Parathyroid adenoma (tissue), 2 donors: ENCODE measurements at regions not wholly inside any gene's neighbourhood (a gene's known extent, or its start where the extent isn't known, plus 50 kb on each side); places are given as distances from the start of the nearest gene placed in this dataset.

ENCODE experiments used
- H2AFZ ChIP-seq: fragments of 300-600 bp; sonication (generic); one replicate; pipeline ENCODE4 v1.7.0; 2017; ENCODE audit warnings: antibody characterized with exemption, mild to moderate bottlenecking
- H3K27ac ChIP-seq: fragments of 300-600 bp; sonication (generic); one replicate; pipeline ENCODE4 v1.7.0; 2017
- H3K27me3 ChIP-seq: fragments of 300-600 bp; sonication (generic); one replicate; pipeline ENCODE4 v1.7.0; 2017; ENCODE audit warnings: low read length; ENCODE audit not compliant: control insufficient read depth, insufficient read depth
- H3K36me3 ChIP-seq: fragments of 300-600 bp; sonication (generic); one replicate; pipeline ENCODE4 v1.7.0; 2017; ENCODE audit warnings: low read length; ENCODE audit not compliant: control insufficient read depth, insufficient read depth
- H3K4me1 ChIP-seq: fragments of 300-600 bp; sonication (generic); one replicate; pipeline ENCODE4 v1.7.0; 2017; ENCODE audit warnings: control low read depth
- H3K4me2 ChIP-seq: fragments of 300-600 bp; sonication (generic); one replicate; pipeline ENCODE4 v1.7.0; 2017; ENCODE audit warnings: low read length
- H3K4me3 ChIP-seq: fragments of 300-600 bp; sonication (generic); one replicate; pipeline ENCODE4 v1.7.0; 2017; ENCODE audit warnings: low read depth, low read length
- H3K79me2 ChIP-seq: fragments of 300-600 bp; sonication (generic); one replicate; pipeline ENCODE4 v1.7.0; 2017; ENCODE audit warnings: control low read depth
- H3K9ac ChIP-seq: fragments of 300-600 bp; sonication (generic); one replicate; pipeline ENCODE4 v1.7.0; 2017; ENCODE audit warnings: mild to moderate bottlenecking
- H3K9me3 ChIP-seq: fragments of 300-600 bp; sonication (generic); one replicate; pipeline ENCODE4 v1.7.0; 2017; ENCODE audit warnings: low read length; ENCODE audit not compliant: control insufficient read depth
- TF ChIP-seq, protein P1 (sequence below): fragments of 300-600 bp; sonication (generic); IDR thresholded peaks from one replicate; pipeline ENCODE4 v1.7.0; 2017; ENCODE audit warnings: antibody characterized with exemption, mild to moderate bottlenecking
- donor health status: primary hyperparathyroidism.

DNA sequence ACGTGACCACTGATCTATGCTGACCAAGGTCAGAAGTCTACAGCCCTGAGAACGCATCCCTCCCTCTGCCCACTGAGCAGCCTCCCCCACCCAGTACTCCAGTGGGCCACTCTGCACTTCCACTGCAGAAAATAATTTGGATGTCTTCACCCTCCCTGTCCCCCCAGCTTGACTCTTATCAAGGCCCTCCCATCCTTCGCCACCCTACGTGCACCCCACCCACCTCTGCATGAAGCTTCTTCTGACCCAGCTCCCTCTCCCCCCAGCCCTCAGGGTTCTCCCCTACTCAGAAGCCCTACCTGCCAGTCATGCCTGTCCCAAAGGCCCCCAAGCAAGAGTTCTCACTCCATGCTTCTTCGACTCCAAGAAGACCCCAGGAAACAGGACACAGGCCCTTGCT, 138.5 kb upstream of the FSTL4 start:
- Histone ChIP-seq H3K9me3 (no peaks in the 10 kb centered on the region), H3K9ac (no peak overlapping the region), H3K36me3 (no peaks in the 10 kb centered on the region), H3K27ac (no peak overlapping the region), H3K4me1 (no peaks in the 10 kb centered on the region), H3K4me3 (no peak overlapping the region), H3K79me2 (no peaks in the 10 kb centered on the region), H3K27me3 (no peaks in the 10 kb centered on the region), H3K4me2 (no peak overlapping the region), H2AFZ (no peak overlapping the region)
- TF ChIP-seq, protein P1, sequence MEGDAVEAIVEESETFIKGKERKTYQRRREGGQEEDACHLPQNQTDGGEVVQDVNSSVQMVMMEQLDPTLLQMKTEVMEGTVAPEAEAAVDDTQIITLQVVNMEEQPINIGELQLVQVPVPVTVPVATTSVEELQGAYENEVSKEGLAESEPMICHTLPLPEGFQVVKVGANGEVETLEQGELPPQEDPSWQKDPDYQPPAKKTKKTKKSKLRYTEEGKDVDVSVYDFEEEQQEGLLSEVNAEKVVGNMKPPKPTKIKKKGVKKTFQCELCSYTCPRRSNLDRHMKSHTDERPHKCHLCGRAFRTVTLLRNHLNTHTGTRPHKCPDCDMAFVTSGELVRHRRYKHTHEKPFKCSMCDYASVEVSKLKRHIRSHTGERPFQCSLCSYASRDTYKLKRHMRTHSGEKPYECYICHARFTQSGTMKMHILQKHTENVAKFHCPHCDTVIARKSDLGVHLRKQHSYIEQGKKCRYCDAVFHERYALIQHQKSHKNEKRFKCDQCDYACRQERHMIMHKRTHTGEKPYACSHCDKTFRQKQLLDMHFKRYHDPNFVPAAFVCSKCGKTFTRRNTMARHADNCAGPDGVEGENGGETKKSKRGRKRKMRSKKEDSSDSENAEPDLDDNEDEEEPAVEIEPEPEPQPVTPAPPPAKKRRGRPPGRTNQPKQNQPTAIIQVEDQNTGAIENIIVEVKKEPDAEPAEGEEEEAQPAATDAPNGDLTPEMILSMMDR, result no peak

DNA sequence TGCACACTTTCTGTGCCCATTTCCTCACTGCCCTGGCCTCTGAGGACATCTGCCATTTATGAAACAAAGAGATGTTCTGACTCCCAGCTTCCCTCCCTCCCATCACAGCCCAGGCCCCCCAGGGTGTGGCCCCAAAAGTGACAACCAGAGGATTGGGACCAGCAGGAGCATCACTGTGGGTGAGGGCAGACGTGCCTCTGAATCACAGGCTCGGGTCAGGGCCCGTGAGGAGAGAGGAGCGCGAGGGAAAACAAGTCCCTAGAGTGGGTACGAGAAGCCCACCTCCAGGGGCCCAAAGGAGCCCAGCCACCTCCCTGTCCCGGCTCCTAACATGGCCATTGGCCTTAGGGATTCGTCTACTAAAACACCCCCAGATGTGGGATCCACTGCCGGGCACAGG, 138.0 kb upstream of the FSTL4 start:
- no peak overlapping the region for H3K9ac ChIP-seq
- H3K4me2 ChIP-seq, result no peak overlapping the region
- no peaks in the 10 kb centered on the region for H3K4me1 ChIP-seq
- no peaks in the 10 kb centered on the region for H3K27me3 ChIP-seq
- no peaks in the 10 kb centered on the region for H3K9me3 ChIP-seq
- TF ChIP-seq, protein P1, result no peak
- no peak overlapping the region for H3K4me3 ChIP-seq
- no peaks in the 10 kb centered on the region for H3K36me3 ChIP-seq
- H3K27ac ChIP-seq, result no peak overlapping the region
- no peak overlapping the region for H2AFZ ChIP-seq
- no peaks in the 10 kb centered on the region for H3K79me2 ChIP-seq

DNA sequence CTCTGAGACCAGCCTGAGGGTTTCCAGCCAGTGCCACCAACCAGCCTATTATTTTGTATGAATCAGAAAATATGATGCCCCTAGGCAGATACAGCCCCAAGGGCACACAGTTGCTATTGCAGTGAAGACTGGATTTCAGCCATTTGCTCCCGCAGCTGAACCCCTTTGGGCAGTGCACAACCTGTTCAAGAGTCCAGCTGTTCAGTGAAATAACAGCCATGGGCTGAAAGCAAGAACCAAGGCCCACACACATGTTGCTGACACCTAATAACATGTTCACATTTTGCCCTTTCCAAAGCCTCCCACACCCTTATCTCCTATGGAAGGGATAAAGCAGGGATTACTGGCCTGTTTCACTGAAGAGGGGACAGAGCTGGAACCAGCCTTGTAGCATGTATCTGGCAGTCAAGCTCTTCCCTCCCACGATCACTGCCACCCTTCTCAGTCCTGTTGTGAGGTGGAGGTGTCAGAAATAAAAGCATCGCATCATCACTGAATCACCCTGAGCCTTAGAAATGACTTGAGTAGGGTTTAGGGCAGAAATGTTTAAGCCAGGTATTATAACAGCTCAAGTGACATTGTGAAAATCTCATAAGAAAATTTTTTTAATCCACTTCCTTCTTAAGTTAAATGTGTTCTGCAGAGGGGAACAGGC, 137.1 kb upstream of the FSTL4 start:
- Histone ChIP-seq H2AFZ (no peak overlapping the region), H3K4me3 (no peak overlapping the region), H3K9ac (no peak overlapping the region), H3K4me1 (peaks cover 4% of the 10 kb centered on the region), H3K27me3 (no peaks in the 10 kb centered on the region), H3K9me3 (no peaks in the 10 kb centered on the region), H3K36me3 (no peaks in the 10 kb centered on the region), H3K27ac (no peak overlapping the region), H3K79me2 (no peaks in the 10 kb centered on the region), H3K4me2 (no peak overlapping the region)
- TF ChIP-seq, protein P1, result no peak

DNA sequence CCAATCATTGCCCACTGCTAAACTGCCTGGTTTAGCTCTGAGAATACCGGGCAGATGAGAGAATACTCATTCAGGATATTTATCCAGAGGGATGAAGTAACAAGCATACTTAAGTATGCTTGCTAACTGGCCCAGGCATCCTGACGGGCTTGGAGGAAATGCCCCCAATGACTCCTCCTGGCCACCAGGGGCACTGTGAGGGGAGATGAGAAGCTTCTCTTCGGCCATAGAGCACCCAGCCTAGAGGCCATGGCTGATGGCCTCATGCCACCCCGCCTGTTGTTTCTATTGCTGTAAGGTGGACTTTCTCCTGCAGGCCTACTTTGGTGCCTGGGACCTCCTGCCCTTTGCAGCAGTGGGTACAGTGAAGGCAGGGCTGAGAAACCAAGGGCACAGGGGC, 134.5 kb upstream of the FSTL4 start:
- no peak overlapping the region for H3K4me2 ChIP-seq
- H3K79me2 ChIP-seq, result no peaks in the 10 kb centered on the region
- TF ChIP-seq, protein P1, result no peak
- no peaks in the 10 kb centered on the region for H3K27me3 ChIP-seq
- peaks cover 6% of the 10 kb centered on the region for H3K4me1 ChIP-seq
- no peak overlapping the region for H3K27ac ChIP-seq
- H3K9ac ChIP-seq, result no peak overlapping the region
- no peaks in the 10 kb centered on the region for H3K36me3 ChIP-seq
- H2AFZ ChIP-seq, result no peak overlapping the region
- no peaks in the 10 kb centered on the region for H3K9me3 ChIP-seq
- H3K4me3 ChIP-seq, result no peak overlapping the region

DNA sequence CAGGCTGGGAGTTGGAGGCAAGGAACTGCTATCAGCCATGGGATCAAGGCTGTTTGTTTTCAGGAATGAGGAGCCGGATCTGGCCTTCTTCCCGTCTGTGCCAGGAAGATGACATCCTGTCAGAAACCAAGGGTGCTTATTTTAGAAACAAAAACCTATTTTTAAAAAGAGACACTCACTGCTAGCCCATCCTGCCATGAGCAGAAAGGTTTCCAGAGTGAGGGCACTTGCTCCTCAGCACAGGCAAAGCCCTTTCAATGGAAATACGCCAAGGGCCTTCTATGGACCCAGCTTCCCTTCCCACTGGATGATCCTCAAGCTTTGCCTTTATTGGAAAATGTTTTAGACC, 132.6 kb upstream of the FSTL4 start:
- Histone ChIP-seq H3K36me3 (no peaks in the 10 kb centered on the region), H3K4me2 (no peak overlapping the region), H3K9ac (no peak overlapping the region), H3K27me3 (no peaks in the 10 kb centered on the region), H3K27ac (peak overlapping the region; percentile 8), H2AFZ (peak overlapping the region; percentile 8), H3K4me1 (peaks cover 6% of the 10 kb centered on the region), H3K4me3 (no peak overlapping the region), H3K79me2 (no peaks in the 10 kb centered on the region), H3K9me3 (no peaks in the 10 kb centered on the region)
- TF ChIP-seq, protein P1, result no peak
